ENCODE measurements at regions not wholly inside any gene's neighbourhood (a gene's known extent, or its start where the extent isn't known, plus 50 kb on each side); places are given as distances from the start of the nearest gene placed in this dataset.

- Histone ChIP-seq H3K4me3 (ENCODE audit: low read length) (no peak overlapping the region), H3K27ac (ENCODE audit: low read length) (no peak overlapping the region), H3K4me2 (ENCODE audit: low read length) (no peak overlapping the region), H3K36me3 (replicated peaks; ENCODE audit: low read depth, low read length) (no peaks in the 10 kb centered on the region), H3K4me1 (ENCODE audit: low read length) (no peaks in the 10 kb centered on the region), H3K9ac (ENCODE audit: low read length) (no peak overlapping the region), H3K79me2 (ENCODE audit: low read length) (no peaks in the 10 kb centered on the region), H3K27me3 (ENCODE audit: low read depth, low read length) (no peaks in the 10 kb centered on the region), H2AFZ (ENCODE audit: low read depth, low read length) (no peak overlapping the region), H3K9me3 (ENCODE audit: insufficient read depth, low read length) (no peaks in the 10 kb centered on the region), H4K20me1 (ENCODE audit: insufficient read depth, low read length) (no peaks in the 10 kb centered on the region)
- no peak for TF ChIP-seq EZH2phosphoT487 (IDR thresholded peaks at IDR 0.05; ENCODE audit: low read depth)
- no peak for TF ChIP-seq CTCF (IDR thresholded peaks at IDR 0.05; ENCODE audit: low read depth, low read length)
These were observed 148.3 kb downstream of the RFX6 start for GRCh38 chr6:117025310-117025709.

- no peaks in the 10 kb centered on the region for H4K20me1 ChIP-seq (ENCODE audit: insufficient read depth, low read length)
- TF ChIP-seq CTCF (IDR thresholded peaks at IDR 0.05; ENCODE audit: low read depth, low read length) (no peak), EZH2phosphoT487 (IDR thresholded peaks at IDR 0.05; ENCODE audit: low read depth) (no peak)
- H3K4me2 ChIP-seq (ENCODE audit: low read length): no peak overlapping the region
- H3K4me1 ChIP-seq (ENCODE audit: low read length): no peaks in the 10 kb centered on the region
- no peak overlapping the region for H2AFZ ChIP-seq (ENCODE audit: low read depth, low read length)
- H3K27ac ChIP-seq (ENCODE audit: low read length): no peak overlapping the region
- H3K4me3 ChIP-seq (ENCODE audit: low read length): no peak overlapping the region
- no peaks in the 10 kb centered on the region for H3K9me3 ChIP-seq (ENCODE audit: insufficient read depth, low read length)
- no peaks in the 10 kb centered on the region for H3K79me2 ChIP-seq (ENCODE audit: low read length)
- H3K9ac ChIP-seq (ENCODE audit: low read length): no peak overlapping the region
- H3K27me3 ChIP-seq (ENCODE audit: low read depth, low read length): no peaks in the 10 kb centered on the region
- no peaks in the 10 kb centered on the region for H3K36me3 ChIP-seq (replicated peaks; ENCODE audit: low read depth, low read length)
These were observed 151.2 kb downstream of the RFX6 start for GRCh38 chr6:117028256-117028655.

GRCh38 chr6:117034547-117034946 lies 157.5 kb downstream of the RFX6 start:
- Histone ChIP-seq H3K79me2 (ENCODE audit: low read length) (no peaks in the 10 kb centered on the region), H3K9ac (ENCODE audit: low read length) (no peak overlapping the region), H2AFZ (ENCODE audit: low read depth, low read length) (no peak overlapping the region), H3K27ac (ENCODE audit: low read length) (no peak overlapping the region), H3K4me1 (ENCODE audit: low read length) (no peaks in the 10 kb centered on the region), H3K36me3 (replicated peaks; ENCODE audit: low read depth, low read length) (no peaks in the 10 kb centered on the region), H3K4me2 (ENCODE audit: low read length) (no peak overlapping the region), H3K27me3 (ENCODE audit: low read depth, low read length) (no peaks in the 10 kb centered on the region), H4K20me1 (ENCODE audit: insufficient read depth, low read length) (no peaks in the 10 kb centered on the region), H3K9me3 (ENCODE audit: insufficient read depth, low read length) (no peaks in the 10 kb centered on the region), H3K4me3 (ENCODE audit: low read length) (no peak overlapping the region)
- TF ChIP-seq EZH2phosphoT487 (IDR thresholded peaks at IDR 0.05; ENCODE audit: low read depth) (no peak), CTCF (IDR thresholded peaks at IDR 0.05; ENCODE audit: low read depth, low read length) (no peak)

DNA sequence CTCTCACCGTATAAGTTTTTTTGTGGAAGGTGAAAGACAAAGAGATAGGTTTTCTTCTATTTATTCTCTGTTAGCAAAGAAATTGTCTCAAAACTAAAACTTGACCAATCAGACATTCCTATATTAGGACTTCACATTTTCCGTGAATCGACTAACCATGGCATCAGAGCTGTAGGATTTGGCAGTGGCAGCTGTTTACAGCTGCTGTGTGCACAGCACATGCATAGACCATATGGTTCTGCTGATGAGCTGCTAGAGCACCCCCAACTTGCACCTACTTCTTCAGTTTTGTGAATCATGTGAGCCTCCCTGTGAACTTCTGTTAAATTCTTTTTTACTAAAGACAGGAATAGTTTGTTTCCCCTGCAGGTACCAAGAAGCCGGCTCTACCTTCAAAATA lies 157.9 kb downstream of the RFX6 start:
- Histone ChIP-seq H3K36me3 (replicated peaks; ENCODE audit: low read depth, low read length) (no peaks in the 10 kb centered on the region), H3K27ac (ENCODE audit: low read length) (no peak overlapping the region), H3K27me3 (ENCODE audit: low read depth, low read length) (no peaks in the 10 kb centered on the region), H3K9me3 (ENCODE audit: insufficient read depth, low read length) (no peaks in the 10 kb centered on the region), H3K79me2 (ENCODE audit: low read length) (no peaks in the 10 kb centered on the region), H3K4me3 (ENCODE audit: low read length) (no peak overlapping the region), H3K4me1 (ENCODE audit: low read length) (no peaks in the 10 kb centered on the region), H3K9ac (ENCODE audit: low read length) (no peak overlapping the region), H4K20me1 (ENCODE audit: insufficient read depth, low read length) (no peaks in the 10 kb centered on the region), H2AFZ (ENCODE audit: low read depth, low read length) (no peak overlapping the region), H3K4me2 (ENCODE audit: low read length) (no peak overlapping the region)
- no peak for TF ChIP-seq EZH2phosphoT487 (IDR thresholded peaks at IDR 0.05; ENCODE audit: low read depth)
- TF ChIP-seq CTCF (IDR thresholded peaks at IDR 0.05; ENCODE audit: low read depth, low read length): no peak
